SKM-1 treated with dmso at 0.1 percent for 144 hours (cell line): ENCODE measurements at regions not wholly inside any gene's neighbourhood (a gene's known extent, or its start where the extent isn't known, plus 50 kb on each side); places are given as distances from the start of the nearest gene placed in this dataset.
"Not testable (repeated sequence)": the region's sequence is repeated elsewhere in the genome, so short reads cannot be mapped to it uniquely, and the experiment has no call there.

Experiments
- DNase-seq: peaks from one replicate; lab custom pipeline; 2025; ENCODE audit not compliant: unreplicated experiment; lab: John Stamatoyannopoulos, UW

- not testable (repeated sequence) for DNase-seq
Measured at GRCh38 chr20:41685145-41685544, 67.0 kb upstream of the CHD6 start.

GRCh38 chr20:41678799-41679198 lies 60.6 kb upstream of the CHD6 start:
- DNase-seq, result no peak

- no peak for DNase-seq
Measured at GRCh38 chr20:41672282-41672681, 54.1 kb upstream of the CHD6 start.

DNA sequence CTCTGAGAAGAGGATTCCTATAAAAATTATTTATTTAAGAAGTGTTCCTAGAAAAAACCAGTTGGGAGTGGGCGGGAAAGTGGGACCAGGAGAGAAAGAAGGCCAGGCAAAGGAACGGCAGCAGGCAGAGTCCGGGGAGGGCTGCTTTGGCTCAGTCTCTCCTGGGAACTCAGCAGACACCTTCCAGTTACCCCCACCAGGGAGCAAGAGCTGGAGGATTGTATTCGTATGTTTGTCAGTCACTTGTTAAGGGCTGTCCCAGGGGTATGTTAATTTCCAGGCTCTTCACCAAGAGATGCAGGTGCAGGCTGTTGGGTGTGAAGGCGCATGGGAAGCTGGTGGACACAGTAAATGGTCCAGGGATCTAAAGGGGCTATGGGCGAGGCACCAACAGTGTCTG lies 53.0 kb upstream of the CHD6 start:
- no peak for DNase-seq

DNA sequence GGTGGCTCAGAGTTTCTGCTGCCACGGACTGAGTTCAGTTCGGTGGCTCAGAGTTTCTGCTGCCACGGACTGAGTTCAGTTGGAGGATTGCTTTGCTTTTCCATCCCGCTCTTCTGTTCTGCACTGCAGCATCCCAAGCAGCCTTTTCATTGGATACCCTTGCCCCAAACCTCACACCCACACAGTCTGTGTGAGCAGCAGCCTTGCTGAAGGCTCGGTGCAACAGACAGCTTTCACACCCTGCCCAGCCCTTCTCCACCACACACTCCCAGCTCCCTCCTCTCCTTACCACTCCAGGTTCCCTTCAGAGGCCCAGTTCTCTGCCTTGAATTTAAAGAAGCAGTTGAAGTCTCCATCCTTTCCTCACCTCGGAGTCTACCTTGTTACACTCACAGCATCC lies 52.5 kb upstream of the CHD6 start:
- DNase-seq, result no peak

- no peak for DNase-seq
Measured at GRCh38 chr20:41669708-41670263, 51.6 kb upstream of the CHD6 start.

- DNase-seq, result no peak
Measured at GRCh38 chr20:41668057-41668749, 50.0 kb upstream of the CHD6 start.
